HepG2 (cell line): ENCODE measurements at regions not wholly inside any gene's neighbourhood (a gene's known extent, or its start where the extent isn't known, plus 50 kb on each side); places are given as distances from the start of the nearest gene placed in this dataset.

ENCODE experiments used
- ATAD3A ChIP-seq: sonication (generic); formaldehyde crosslinking; IDR thresholded peaks from 2 replicates; pipeline ENCODE4 v1.4.0; 2020; ENCODE audit warnings: missing genetic modification reagents
- BRD4 ChIP-seq: sonication (generic); formaldehyde crosslinking; IDR thresholded peaks from 2 replicates; pipeline ENCODE4 v1.4.0; 2020; ENCODE audit warnings: missing genetic modification reagents
- FOXM1 ChIP-seq: sonication (generic); formaldehyde crosslinking; IDR thresholded peaks from 2 replicates; pipeline ENCODE4 v1.5.0; 2020; ENCODE audit warnings: missing genetic modification reagents
- MAFK ChIP-seq, 2 experiments: IDR thresholded peaks in 1 of 2; conservative IDR thresholded peaks in 1 of 2; 2 replicates each; pipeline ENCODE4 v1.6.1; 2011; ENCODE audit warnings: improper control_type of control experiment in 2 of 2, low read length in 2 of 2
- MED13 ChIP-seq: sonication (generic); formaldehyde crosslinking; IDR thresholded peaks from 2 replicates; pipeline ENCODE4 v1.5.0; 2020; ENCODE audit warnings: missing genetic modification reagents
- PHF8 ChIP-seq: sonication (generic); formaldehyde crosslinking; IDR thresholded peaks from 2 replicates; pipeline ENCODE4 v1.5.0; 2020; ENCODE audit warnings: missing genetic modification reagents
- PTBP1 ChIP-seq: fragments of 200-400 bp; formaldehyde crosslinking; IDR thresholded peaks from 2 replicates; pipeline ENCODE4 v1.6.1; 2018; ENCODE audit warnings: low read length, low read depth; ENCODE audit not compliant: poor library complexity, severe bottlenecking
- RARA ChIP-seq: IDR thresholded peaks from 2 replicates; pipeline ENCODE4 v1.6.1; 2016; ENCODE audit warnings: missing genetic modification reagents, missing compliant biosample characterization
- SOX6 ChIP-seq, 2 experiments: fragments of 450-650 bp in 1 of 2; sonication (generic) in 1 of 2; formaldehyde crosslinking in 1 of 2; IDR thresholded peaks; 2 replicates each; pipeline versions ENCODE4 v1.4.0 to v1.6.1; 2017 to 2020; ENCODE audit warnings: antibody characterized with exemption in 1 of 2, mild to moderate bottlenecking in 1 of 2, missing genetic modification reagents in 1 of 2
- SRF ChIP-seq: IDR thresholded peaks from 2 replicates; pipeline ENCODE4 v1.6.1; 2011; ENCODE audit warnings: mild to moderate bottlenecking, low read depth, low read length, moderate library complexity
- STAT5B ChIP-seq: sonication (generic); formaldehyde crosslinking; IDR thresholded peaks from 2 replicates; pipeline ENCODE4 v1.4.0; 2020; ENCODE audit warnings: missing genetic modification reagents
- ZBTB2 ChIP-seq: sonication (generic); formaldehyde crosslinking; IDR thresholded peaks from 2 replicates; pipeline ENCODE4 v1.8.0; 2022; ENCODE audit warnings: low read depth, missing genetic modification reagents
- ZBTB4 ChIP-seq: sonication (generic); formaldehyde crosslinking; IDR thresholded peaks from 2 replicates; pipeline ENCODE4 v1.4.0; 2020; ENCODE audit warnings: missing genetic modification reagents, mild to moderate bottlenecking, borderline replicate concordance
- ZNF264 ChIP-seq: sonication (generic); formaldehyde crosslinking; IDR thresholded peaks from 2 replicates; pipeline ENCODE4 v1.4.0; 2020; ENCODE audit warnings: missing genetic modification reagents
- ZNF44 ChIP-seq: sonication (generic); formaldehyde crosslinking; IDR thresholded peaks from 2 replicates; pipeline ENCODE4 v1.5.1; 2020; ENCODE audit warnings: mild to moderate bottlenecking, missing genetic modification reagents
- TF ChIP-seq, protein P1 (sequence below): sonication (generic); formaldehyde crosslinking; IDR thresholded peaks from 2 replicates; pipeline ENCODE4 v1.5.1; 2020; ENCODE audit warnings: missing genetic modification reagents, mild to moderate bottlenecking, borderline replicate concordance
- TF ChIP-seq, protein P2 (sequence below): IDR thresholded peaks from 2 replicates; pipeline ENCODE4 v1.6.1; 2018; ENCODE audit warnings: missing genetic modification reagents, mild to moderate bottlenecking, missing compliant biosample characterization
- TF ChIP-seq, protein P3 (sequence below): IDR thresholded peaks from 2 replicates; pipeline ENCODE4 v1.6.1; 2012; ENCODE audit warnings: inconsistent platforms

DNA sequence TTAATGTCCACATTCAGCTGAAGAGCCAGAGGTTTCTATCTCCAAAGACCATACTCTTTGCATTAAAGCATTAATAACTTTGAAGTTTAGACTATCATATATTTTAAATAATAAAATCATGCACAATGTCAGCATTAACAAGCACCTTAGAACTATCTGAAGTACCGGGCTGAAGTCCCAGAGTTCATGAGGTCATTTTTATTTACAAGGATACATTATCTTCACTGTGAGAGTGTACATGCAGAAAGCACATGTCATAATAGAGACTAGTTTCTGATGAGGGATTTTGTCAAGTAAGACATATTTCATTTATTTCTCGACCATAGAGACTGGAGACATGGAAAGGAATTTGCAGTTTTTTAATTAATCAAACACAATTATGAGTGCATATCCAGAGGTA, 52.4 kb upstream of the SI start (continued):
- TF ChIP-seq RARA (peak; percentile 85), PTBP1 (no peak), PHF8 (CRISPR knock-in tag) (no peak), SRF (no peak), FOXM1 (CRISPR knock-in tag) (no peak), MAFK (conservative IDR thresholded peaks at IDR 0.05 in 1 of 2, IDR thresholded peaks at IDR 0.05 in 1 of 2; ENCODE audit: low read length in 2 of 2) (peak in 1 of 2 experiments; percentile 37; a peak in 2 of 4 replicates), STAT5B (CRISPR knock-in tag) (no peak), SOX6 (IDR thresholded peaks at IDR 0.05) (no peak), SOX6 (CRISPR knock-in tag; IDR thresholded peaks at IDR 0.05) (no peak), ZBTB2 (no peak), BRD4 (no peak), MED13 (CRISPR knock-in tag) (no peak), ZBTB4 (CRISPR knock-in tag) (no peak), ZNF44 (CRISPR knock-in tag) (no peak), ATAD3A (CRISPR knock-in tag) (no peak), ZNF264 (CRISPR knock-in tag) (no peak)
- TF ChIP-seq, protein P1, sequence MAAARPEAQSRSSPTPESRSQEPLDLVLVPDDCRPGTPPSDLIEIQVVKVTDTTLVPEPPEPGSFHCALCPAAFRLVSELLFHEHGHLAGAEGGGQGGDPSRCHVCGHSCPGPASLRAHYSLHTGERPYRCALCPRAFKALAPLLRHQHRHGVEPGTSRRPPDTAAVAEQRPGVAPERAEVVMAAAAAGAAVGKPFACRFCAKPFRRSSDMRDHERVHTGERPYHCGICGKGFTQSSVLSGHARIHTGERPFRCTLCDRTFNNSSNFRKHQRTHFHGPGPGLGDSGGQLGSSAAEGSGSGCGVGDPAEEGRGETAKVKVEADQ: no peak
- TF ChIP-seq, protein P2, sequence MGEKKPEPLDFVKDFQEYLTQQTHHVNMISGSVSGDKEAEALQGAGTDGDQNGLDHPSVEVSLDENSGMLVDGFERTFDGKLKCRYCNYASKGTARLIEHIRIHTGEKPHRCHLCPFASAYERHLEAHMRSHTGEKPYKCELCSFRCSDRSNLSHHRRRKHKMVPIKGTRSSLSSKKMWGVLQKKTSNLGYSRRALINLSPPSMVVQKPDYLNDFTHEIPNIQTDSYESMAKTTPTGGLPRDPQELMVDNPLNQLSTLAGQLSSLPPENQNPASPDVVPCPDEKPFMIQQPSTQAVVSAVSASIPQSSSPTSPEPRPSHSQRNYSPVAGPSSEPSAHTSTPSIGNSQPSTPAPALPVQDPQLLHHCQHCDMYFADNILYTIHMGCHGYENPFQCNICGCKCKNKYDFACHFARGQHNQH: no peak
- TF ChIP-seq, protein P3, sequence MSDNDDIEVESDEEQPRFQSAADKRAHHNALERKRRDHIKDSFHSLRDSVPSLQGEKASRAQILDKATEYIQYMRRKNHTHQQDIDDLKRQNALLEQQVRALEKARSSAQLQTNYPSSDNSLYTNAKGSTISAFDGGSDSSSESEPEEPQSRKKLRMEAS: no peak
- TF ChIP-seq, all 625 proteins: peak for 13
